Pancreas (tissue), 10 donors: ENCODE measurements at regions not wholly inside any gene's neighbourhood (a gene's known extent, or its start where the extent isn't known, plus 50 kb on each side); places are given as distances from the start of the nearest gene placed in this dataset.
"Not testable (repeated sequence)": the region's sequence is repeated elsewhere in the genome, so short reads cannot be mapped to it uniquely, and the experiment has no call there.

Experiments used
- ATAC-seq, 4 donors: fragments of 200-7000 bp; cut with Tn5 transposase; one replicate each; pipeline versions ENCODE4 v1.8.0 to v1.9.1; 2020; ENCODE audit warnings: mild to moderate bottlenecking in 4 of 4, moderate library complexity in 4 of 4
- DNase-seq, 6 donors: peaks; one replicate each; pipeline ENCODE4 v3.0.0-alpha.2; 2020
- FAIRE-seq: peaks from 2 replicates; lab custom pipeline; 2012; peaks lifted over from hg19 to GRCh38; lab: Jason Lieb, UNC
- H3K27ac ChIP-seq, 4 donors: fragments of 200-600 bp; sonication (generic); 1 replicate in 3 of 4; 2 replicates in 1 of 4; pipeline versions ENCODE4 v1.5.0 to v1.8.0; 2020
- H3K27me3 ChIP-seq, 4 donors: fragments of 200-600 bp; one replicate each; pipeline ENCODE4 v1.8.0; 2021
- H3K36me3 ChIP-seq, 3 donors: fragments of 200-600 bp; sonication (generic) in 1 of 3; one replicate each; pipeline versions ENCODE4 v1.5.0 to v1.8.0; 2020 to 2021
- H3K4me1 ChIP-seq, 3 donors: fragments of 200-600 bp; one replicate each; pipeline ENCODE4 v1.8.0; 2021
- H3K4me3 ChIP-seq, 4 donors: fragments of 200-600 bp; sonication (generic) in 2 of 4; one replicate each; pipeline versions ENCODE4 v1.5.0 to v1.8.0; 2020 to 2021
- H3K9me3 ChIP-seq, 4 donors: fragments of 200-600 bp; one replicate each; pipeline ENCODE4 v1.8.0; 2021
- CTCF ChIP-seq, 4 donors: fragments of 200-600 bp; sonication (generic) in 3 of 4; IDR thresholded peaks; one replicate each; pipeline versions ENCODE4 v1.5.0 to v1.8.0; 2021; ENCODE audit warnings: antibody characterized with exemption in 4 of 4
- WGBS, 2 donors: extraction: QIAGEN DNeasy Blood & Tissue Kit; methylation state at CpG; one replicate each; pipeline ENCODE4 v1.1.7; 2013; 5-methylcytosine and 5-hydroxymethylcytosine counted together
- intact Hi-C, 3 donors: fragments of 100-400 bp; cut with DNase I; formaldehyde crosslinking; loops; one replicate each; pipeline versions ENCODE4 v1.11.1 to v1.14.2; 2022
- donor health status: healthy with polysubstance abuse.
- donor health status: DM: no; HTN: no; CAD: no; lungs with moderate emphysema.
- donor health status: DM: no; HTN: no; CAD: no.
- donor health status: control.
- donor health status: control.
- donor health status: Bipolar disorder and iron deficiency.
- donor health status: DM: yes; HTN: yes; CAD: no.
- donor health status: DM: no; HTN: no; CAD: no.
- donor health status: DM: no; HTN: no; CAD: no.
- donor health status: DM: yes; HTN: yes; CAD: no.

GRCh38 chr5:142239394-142240159 lies 85.2 kb downstream of the SPRY4 start:
- DNase-seq (no peak), ATAC-seq (no peak), FAIRE-seq (no peak)
- no peak overlapping the region for H3K27ac ChIP-seq
- H3K4me1 ChIP-seq, result no peaks in the 10 kb centered on the region
- no peaks in the 10 kb centered on the region for H3K9me3 ChIP-seq
- intact Hi-C loops, result no loop called here
- WGBS, 2 donors, result 84 to 86% methylated on average over 4 of the region's 4 CpGs
- H3K4me3 ChIP-seq, result no peak overlapping the region
- H3K27me3 ChIP-seq, result no peaks in the 10 kb centered on the region
- no peak for TF ChIP-seq CTCF (IDR thresholded peaks at IDR 0.05)
- H3K36me3 ChIP-seq, result no peaks in the 10 kb centered on the region

GRCh38 chr5:142237707-142238106 lies 87.1 kb downstream of the SPRY4 start:
- FAIRE-seq (no peak), ATAC-seq (no peak), DNase-seq (no peak)
- WGBS, 2 donors, result 79 to 89% methylated on average over 3 of the region's 3 CpGs
- H3K27ac ChIP-seq, result no peak overlapping the region
- H3K27me3 ChIP-seq, result no peaks in the 10 kb centered on the region
- no peak overlapping the region for H3K4me3 ChIP-seq
- H3K9me3 ChIP-seq, result no peaks in the 10 kb centered on the region
- no peak for TF ChIP-seq CTCF (IDR thresholded peaks at IDR 0.05)
- H3K4me1 ChIP-seq, result no peaks in the 10 kb centered on the region
- no peaks in the 10 kb centered on the region for H3K36me3 ChIP-seq
- intact Hi-C loops, result no loop called here

GRCh38 chr5:142236673-142237290 lies 88.0 kb downstream of the SPRY4 start:
- H3K4me3 ChIP-seq, FAIRE-seq, H3K9me3 ChIP-seq, ATAC-seq, H3K36me3 ChIP-seq, H3K4me1 ChIP-seq, H3K27ac ChIP-seq, H3K27me3 ChIP-seq, DNase-seq, intact Hi-C loops: not testable (repeated sequence)
- 64 to 76% methylated on average over 9 to 10 of the region's 10 CpGs for WGBS, 2 donors

GRCh38 chr5:142235870-142236672 lies 88.8 kb downstream of the SPRY4 start:
- no peak overlapping the region for H3K27ac ChIP-seq
- H3K36me3 ChIP-seq, result no peaks in the 10 kb centered on the region
- FAIRE-seq (no peak), ATAC-seq (no peak), DNase-seq (no peak)
- no peak overlapping the region for H3K4me3 ChIP-seq
- no peaks in the 10 kb centered on the region for H3K27me3 ChIP-seq
- TF ChIP-seq CTCF (IDR thresholded peaks at IDR 0.05), result no peak
- intact Hi-C loops, result no loop called here
- no peaks in the 10 kb centered on the region for H3K9me3 ChIP-seq
- no peaks in the 10 kb centered on the region for H3K4me1 ChIP-seq
- 71 to 75% methylated on average over 24 of the region's 24 CpGs for WGBS, 2 donors

- H3K4me3 ChIP-seq, result no peak overlapping the region
- no peak for TF ChIP-seq CTCF (IDR thresholded peaks at IDR 0.05)
- no peak for ATAC-seq
- WGBS, 2 donors, result 41 to 44% methylated on average over 13 to 14 of the region's 14 CpGs
- H3K4me1 ChIP-seq, result no peaks in the 10 kb centered on the region
- H3K27ac ChIP-seq, result no peak overlapping the region
- H3K9me3 ChIP-seq, result no peaks in the 10 kb centered on the region
- H3K36me3 ChIP-seq, result no peaks in the 10 kb centered on the region
- no peak for DNase-seq
- no peak for FAIRE-seq
- H3K27me3 ChIP-seq, result no peaks in the 10 kb centered on the region
- intact Hi-C loops, result no loop called here
Measured at GRCh38 chr5:142235050-142235797, 89.6 kb downstream of the SPRY4 start.
